ENCODE measurements at regions not wholly inside any gene's neighbourhood (a gene's known extent, or its start where the extent isn't known, plus 50 kb on each side); places are given as distances from the start of the nearest gene placed in this dataset.

GRCh38 chr5:120808606-120809005 lies 344.5 kb downstream of the PRR16 start:
- TF ChIP-seq, protein P1, sequence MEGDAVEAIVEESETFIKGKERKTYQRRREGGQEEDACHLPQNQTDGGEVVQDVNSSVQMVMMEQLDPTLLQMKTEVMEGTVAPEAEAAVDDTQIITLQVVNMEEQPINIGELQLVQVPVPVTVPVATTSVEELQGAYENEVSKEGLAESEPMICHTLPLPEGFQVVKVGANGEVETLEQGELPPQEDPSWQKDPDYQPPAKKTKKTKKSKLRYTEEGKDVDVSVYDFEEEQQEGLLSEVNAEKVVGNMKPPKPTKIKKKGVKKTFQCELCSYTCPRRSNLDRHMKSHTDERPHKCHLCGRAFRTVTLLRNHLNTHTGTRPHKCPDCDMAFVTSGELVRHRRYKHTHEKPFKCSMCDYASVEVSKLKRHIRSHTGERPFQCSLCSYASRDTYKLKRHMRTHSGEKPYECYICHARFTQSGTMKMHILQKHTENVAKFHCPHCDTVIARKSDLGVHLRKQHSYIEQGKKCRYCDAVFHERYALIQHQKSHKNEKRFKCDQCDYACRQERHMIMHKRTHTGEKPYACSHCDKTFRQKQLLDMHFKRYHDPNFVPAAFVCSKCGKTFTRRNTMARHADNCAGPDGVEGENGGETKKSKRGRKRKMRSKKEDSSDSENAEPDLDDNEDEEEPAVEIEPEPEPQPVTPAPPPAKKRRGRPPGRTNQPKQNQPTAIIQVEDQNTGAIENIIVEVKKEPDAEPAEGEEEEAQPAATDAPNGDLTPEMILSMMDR (IDR thresholded peaks at IDR 0.05), result no peak
- no peak for TF ChIP-seq POLR2A (IDR thresholded peaks at IDR 0.05)

Data from heart left ventricle (tissue), 13 donors.